T-helper 1 cell treated with Interleukin-12 subunit alpha and Interleukin-12 subunit beta and Interleukin-4 antibody, amounts not matched to agents 30 ng/mL and 1 ng/mL, for 36 hours (primary cell): ENCODE measurements at regions not wholly inside any gene's neighbourhood (a gene's known extent, or its start where the extent isn't known, plus 50 kb on each side); places are given as distances from the start of the nearest gene placed in this dataset.

ENCODE experiments used
- intact Hi-C: fragments of 100-400 bp; cut with micrococcal nuclease; formaldehyde crosslinking; loops from one replicate; pipeline ENCODE4 v1.15.1; 2024

DNA sequence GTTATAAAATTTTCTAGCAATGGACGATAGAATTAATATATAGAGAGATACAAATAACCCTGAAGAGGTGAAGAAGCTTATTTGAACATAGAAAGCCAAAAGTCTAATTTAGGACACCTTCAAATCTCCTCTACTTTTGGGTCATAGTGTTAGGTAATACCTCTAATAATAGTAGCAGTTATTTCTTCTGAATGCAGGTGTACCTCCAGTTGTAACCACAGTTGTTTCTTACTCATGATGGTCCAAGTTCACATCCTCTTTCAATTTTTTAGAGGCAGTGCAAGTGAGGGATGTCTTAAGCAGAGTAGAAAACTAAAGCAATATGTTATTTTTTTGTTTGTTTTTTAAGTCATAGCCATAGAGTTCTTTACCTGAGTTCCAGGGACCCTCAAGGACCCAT is 429.5 kb downstream of the CCDC85A start:
- intact Hi-C loops, result no loop called here

DNA sequence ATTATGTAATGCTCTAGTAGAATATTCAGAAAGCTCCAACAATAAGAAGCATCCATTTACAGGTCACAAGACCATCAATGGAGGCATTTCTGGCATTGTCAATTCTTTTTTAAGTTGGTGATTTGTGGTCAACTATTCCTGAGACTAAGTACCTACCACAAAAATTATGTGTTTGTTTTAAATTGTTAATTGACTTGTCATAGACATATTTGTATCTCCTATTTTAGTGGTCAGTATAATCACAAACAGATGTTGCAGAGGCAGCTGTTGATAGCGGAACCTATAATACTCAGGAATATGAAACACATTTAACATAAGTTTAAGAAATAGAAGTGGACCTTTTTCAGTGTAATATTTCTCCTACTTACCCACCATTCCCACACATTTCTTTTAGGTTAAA is 430.1 kb downstream of the CCDC85A start:
- intact Hi-C loops, result no loop called here

DNA sequence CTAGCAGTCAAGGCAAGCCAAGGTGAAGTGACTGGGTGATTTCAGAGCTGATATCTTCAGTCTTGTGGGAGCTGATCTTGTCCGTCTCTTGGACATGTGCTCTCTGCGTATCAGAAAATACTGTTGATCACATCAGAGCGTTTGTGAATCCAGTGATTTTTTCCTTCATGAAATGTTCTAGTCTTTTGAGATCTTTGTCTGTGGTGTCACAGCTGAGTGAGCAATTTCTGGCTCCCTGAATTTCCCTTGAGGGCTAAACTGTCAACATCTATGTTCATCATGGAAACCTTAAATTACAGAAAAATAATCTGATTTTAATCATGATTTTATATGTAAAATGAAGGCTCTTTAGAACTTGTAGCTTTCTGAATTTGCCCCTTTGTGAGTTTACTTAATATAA is 432.0 kb downstream of the CCDC85A start:
- intact Hi-C loops, result no loop called here

DNA sequence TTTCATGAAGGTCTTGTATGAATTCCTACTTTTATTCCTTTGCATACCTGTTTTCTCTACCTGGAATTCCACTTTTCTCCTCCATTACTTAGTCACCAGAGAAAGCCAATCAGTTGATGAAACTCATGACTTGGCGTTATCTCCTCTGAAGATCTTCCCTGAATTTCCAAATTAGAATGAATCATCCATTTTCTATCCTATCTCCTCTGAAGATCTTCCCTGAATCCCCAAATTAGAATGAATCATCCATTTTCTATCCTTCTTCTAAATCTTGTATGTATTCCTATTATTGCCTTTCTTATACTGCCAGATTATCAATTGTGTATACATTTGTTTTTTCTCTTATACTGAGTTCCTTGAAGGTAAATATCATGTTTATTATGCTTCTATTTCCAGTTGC is 440.4 kb downstream of the CCDC85A start:
- intact Hi-C loops, result no loop called here

DNA sequence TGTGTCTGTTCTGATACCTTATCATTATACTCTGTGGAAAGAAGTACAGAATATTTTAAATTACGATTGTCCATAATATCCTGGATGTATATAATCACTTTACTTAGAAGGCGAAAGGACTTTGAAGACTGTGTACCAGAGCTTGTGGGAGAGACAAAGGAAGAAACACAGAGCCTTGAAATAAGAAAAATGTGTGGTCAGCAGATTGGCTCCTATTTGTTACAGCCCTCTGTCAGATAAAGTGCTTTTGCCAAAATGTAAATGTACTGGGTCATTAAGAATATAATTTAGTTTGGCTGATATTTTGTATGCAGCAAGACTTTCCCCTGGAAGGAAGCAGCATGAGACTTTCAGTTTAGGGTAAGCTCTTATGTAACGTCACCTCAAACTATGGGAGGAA is 443.1 kb downstream of the CCDC85A start:
- intact Hi-C loops, result no loop called here

DNA sequence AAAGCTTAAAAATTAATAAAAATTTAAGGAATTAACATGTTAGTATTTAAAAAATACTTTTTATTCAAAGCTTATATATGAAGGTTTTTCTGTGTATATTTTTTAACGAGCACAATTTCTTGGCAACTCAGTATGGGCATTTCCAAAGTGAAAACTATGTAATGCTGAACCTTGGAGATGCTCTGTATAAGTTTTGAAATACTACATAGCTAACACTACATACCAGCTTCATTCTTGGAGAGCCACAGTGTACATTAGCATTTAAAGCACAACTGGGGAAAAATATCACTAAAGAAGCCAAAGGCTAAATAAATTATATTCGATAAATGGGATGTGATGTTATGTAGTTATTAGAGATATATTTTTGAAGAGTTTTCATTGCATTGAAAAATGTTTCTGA is 446.5 kb downstream of the CCDC85A start:
- intact Hi-C loops, result no loop called here

DNA sequence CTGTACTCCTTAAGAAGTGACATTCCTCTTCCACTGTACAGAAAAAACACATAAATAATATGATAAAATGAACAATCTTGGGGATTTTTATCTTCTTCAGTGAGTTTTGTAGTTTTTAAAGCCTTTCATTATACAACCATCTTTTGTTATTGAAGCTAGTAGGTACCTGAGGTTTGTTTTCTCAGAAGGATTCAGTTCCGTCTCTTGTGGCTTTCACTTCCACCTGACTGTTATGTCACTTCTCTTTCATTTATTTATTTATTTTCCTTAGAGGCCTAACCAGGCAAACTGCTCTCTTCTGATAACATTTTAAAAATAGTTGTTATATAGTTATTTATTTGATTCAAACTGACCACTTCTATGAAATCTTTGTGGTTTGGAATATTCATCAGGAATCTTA is 464.2 kb downstream of the CCDC85A start:
- intact Hi-C loops, result no loop called here

DNA sequence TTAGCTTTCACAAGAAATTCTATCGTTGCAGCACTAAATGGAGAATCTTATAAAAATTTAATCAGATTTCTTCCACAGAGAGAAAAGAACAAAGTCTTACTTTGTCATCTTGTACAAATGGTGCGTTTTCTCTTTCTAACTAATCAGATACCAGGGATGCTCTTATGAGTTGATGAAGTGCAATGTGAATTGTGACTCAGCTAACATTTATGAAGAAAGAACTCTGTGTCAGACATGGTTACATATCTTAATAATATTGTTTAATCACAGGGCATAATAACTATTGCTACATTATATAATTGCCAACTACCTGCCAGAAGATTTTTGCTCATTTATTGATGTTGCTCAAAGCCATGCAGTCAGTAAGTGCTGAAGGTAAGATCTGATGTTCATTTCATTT is 465.0 kb downstream of the CCDC85A start:
- intact Hi-C loops, result no loop called here

DNA sequence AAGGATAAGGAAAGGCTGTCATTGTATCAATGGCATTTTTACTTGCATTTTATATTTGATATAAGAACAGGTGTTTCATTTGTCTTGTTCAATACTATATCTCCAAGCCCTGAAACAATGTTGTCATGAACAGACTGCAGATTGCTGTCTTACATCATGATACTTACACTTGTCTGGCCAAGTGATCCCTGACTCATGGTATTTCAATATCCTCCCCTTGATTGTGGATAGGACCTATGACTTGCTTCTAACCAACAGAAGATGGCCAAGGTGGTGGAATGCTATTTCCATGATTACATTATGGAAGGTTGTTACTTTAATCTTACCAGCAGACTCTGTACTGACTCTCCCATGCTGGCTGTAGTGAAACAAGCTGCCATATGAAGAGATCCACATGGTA is 471.1 kb downstream of the CCDC85A start:
- intact Hi-C loops, result no loop called here

DNA sequence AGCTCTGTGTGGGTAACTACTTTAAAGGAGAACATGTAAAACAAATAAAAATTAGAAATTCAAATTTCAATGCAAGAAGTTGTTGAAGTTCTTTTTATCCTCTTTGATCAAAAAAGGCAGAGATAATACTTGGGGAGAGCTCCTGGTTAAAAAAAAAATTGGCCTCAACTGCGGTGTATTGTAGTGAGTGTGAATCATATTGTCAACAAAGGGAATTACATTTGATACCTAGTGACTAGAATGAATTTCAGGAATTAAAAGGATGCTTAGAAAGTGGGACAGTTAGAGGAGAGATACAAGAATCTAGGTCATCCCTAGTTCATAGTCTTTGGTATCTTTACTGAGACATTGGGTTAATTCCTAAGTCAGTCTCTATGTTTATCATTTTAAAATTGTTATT is 473.0 kb downstream of the CCDC85A start:
- intact Hi-C loops, result no loop called here

DNA sequence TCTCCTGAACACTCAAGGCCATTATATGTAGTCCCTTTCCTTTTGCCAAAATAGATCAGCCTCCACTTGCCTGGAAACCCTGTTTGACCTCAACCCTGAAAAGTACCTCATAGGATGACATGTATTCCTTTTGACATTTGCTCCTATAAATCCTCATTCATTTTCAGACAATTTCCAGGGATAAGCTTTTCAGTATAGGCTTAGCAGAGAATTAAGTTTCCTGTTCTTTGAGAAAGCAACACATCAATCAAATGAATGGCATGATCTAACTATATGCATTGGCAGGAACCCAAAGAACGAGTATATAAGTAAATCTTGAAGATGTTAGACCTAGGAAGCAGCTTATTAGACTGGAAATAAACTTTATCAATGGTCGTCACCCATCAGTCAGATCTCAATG is 483.0 kb downstream of the CCDC85A start:
- intact Hi-C loops, result no loop called here

DNA sequence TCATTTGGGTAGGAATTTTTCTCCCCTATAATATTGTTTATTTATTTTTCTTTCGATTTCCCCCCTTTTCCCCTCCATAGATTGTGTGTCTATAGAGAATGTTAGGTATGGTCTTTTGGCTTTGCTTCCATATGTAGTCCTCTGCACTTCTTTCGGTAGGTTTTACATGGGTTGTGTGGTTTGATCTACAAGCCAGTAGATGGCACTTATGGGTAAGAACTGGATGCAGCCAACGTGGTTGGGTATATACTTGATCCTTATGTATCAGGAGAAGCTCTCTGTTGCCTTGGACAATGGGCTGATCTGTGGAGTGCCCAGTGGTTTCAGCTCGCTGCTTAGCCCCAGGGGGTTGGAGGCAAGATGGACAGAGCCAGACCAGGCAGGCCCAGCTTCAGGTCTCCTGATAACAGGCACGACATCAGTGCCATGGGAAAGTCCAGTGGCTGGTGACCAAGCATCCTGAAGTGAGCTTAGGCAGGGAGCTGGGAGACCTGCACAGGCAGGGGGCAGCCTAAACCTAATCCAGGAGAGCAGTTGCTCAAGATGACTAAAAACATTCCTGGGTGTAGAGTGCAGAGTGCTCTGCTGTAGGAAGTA is 488.3 kb downstream of the CCDC85A start:
- intact Hi-C loops, result no loop called here

DNA sequence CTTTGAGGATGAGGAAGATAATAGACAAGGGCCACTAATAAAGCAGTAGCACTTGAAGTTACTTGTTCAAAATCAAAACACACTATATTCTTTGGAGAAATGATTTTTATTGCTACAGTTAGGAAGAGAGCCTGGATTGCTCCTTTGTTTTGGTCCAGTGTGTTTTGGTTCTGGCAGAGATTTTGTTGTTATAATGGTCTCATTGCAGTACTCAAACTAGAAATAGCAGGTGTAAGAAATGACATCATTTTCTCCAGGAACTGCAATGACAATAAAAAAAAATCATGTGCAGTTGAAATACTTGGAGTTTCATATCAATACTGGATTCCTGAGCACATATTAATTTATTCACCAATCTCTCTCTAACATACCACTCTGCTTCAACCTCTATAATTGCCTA is 490.3 kb downstream of the CCDC85A start:
- intact Hi-C loops, result no loop called here

DNA sequence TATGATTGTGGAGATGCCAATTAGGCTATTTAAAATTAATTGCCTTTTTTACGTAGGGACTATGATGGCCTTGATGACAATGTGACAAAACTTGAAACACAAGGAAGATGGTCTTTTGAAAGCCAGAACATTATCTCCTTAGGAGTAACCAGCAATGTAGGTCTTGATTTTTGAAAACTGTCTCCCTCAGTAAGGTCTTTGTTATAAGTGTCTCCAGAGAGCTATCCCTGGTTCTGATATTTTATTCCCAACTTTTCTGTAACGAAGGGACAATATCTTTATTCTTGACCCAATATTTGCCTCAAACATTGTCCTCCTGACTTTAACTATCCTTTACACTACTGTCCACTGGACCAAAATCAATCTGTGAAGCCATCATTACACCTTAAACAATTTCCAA is 493.2 kb downstream of the CCDC85A start:
- intact Hi-C loops, result no loop called here

DNA sequence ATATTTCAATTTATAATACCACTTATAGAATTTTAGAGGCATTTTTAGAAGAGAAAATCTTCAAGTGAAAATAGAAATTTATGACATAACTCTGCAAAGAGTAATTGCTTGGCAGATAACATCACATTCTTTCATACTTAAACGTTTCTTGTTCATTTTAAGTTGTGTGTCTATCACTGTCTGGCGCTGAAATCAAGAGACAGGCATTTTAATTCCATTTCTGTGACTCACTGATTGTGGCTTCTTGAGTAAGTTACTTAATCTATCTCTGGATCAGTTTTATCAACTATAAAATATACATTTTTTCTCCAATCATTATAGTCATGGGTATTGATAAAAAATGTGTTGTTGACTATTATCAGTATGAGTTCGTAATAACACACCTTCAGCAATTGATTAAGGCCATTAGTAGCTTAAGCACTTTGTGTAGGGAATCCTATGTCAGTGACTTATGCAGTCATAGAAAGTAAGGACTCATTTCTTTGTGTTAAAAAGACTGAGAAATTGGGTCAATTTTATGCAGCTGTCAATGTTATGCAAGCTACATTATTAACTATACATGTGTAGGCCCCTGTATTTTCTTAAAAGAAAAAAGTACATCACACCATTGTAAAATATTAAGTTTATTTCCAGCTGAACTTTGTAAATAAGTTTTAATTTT is 497.3 kb downstream of the CCDC85A start:
- intact Hi-C loops, result no loop called here

DNA sequence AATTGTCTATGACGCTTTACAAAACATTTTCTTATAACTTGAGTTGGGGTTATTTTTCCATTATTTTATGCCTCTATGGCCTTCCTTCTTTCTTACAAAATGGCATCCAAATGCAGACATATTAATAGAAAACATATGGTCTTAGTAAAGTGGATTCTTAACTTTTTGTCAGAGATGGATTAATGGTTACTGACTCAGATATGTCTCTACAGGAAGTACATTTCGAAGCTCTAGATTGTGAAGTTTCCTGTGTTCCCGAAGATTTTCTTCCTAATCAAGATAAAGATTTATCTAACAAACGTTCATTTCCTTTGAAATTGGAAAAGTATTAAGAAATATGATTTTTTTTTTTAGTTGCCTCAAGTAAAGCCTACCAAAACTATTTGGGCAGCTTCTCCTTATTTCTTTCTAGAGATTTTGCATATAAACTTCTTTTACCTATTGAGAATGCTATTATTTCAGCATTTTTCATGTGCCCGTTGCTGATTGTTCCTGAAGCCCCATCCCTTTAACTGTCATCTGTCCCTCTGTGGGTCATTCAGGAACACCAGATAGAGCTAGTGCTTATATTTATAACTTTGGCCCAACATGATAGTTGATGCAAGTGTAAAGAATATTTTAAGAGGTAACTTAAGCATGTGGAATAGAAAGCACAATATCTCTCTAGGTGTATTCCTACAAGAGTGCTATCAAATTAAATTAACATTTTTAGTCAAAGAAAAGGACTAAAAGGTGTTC is 498.0 kb downstream of the CCDC85A start:
- intact Hi-C loops, result no loop called here

DNA sequence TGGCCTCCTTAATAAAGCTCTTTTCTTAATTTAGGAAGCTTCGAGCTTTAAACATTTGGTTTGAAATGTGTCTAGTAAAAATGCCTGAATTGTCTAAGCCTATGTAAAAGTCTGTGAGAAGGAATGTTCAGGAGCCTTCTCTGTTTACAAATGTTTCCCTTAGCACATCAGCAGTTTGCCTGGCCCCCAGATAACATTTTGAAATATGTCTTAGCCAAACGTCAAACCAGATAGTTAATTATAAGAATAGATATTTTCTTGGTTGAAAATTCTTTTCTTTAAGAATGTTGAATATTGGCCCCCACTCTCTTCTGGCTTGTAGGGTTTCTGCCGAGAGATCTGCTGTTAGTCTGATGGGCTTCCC is 498.6 kb downstream of the CCDC85A start:
- intact Hi-C loops, result no loop called here

DNA sequence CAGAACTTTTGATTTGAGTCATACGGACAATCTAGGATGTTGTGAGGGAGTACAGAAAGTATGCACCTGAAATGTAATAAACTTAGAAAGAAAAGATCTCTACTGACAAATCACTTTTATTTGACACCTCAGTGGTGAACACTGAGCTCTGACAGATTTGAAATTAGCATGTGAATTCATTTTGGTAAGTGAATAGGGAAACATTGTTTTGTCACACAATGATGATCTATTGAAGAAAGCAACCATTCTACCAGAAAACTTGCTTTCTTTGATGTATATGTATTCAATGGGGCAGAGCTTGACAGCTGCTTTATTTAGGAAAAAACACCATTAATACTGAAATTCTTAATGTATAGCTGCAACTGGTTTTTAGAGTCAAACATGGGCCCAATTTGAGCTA is 500.5 kb downstream of the CCDC85A start:
- intact Hi-C loops, result no loop called here

DNA sequence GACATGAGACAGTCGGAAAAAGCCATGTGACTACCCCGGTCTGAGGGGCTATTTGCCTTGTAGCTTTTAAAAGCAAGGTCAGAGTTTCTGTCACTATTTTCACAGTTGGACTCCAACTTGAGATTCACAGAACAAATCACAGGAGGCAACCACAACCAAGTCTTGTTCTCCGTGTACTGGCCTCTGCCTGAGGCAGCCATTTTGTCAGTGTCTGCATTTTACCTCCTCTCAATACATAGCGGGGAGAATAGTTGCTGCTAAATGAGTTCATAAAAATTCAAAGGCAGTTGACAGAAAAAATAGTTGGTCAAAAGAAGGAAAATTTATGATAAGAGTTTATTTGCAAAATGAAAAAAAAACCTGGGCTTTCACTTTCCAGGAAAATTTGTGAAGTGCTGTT is 501.4 kb downstream of the CCDC85A start:
- intact Hi-C loops, result no loop called here

DNA sequence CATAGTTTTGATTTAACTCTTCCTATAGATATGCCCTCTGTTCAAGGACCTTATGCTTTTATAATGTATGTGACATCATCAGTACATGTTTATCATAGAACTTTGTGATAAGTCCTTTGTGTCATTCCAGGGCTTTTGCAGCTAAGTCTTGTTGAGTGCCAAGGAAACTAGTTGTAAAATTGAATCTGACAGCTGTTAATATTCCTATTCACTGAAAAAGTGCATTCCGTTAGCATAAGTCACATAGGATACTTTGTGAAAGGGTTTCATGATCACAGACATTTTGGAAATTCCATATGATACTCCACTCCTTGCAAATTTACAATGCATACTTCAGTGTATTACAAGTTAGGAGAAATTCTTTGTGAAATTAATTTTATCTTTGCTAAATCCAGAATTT is 503.4 kb downstream of the CCDC85A start:
- intact Hi-C loops, result no loop called here

DNA sequence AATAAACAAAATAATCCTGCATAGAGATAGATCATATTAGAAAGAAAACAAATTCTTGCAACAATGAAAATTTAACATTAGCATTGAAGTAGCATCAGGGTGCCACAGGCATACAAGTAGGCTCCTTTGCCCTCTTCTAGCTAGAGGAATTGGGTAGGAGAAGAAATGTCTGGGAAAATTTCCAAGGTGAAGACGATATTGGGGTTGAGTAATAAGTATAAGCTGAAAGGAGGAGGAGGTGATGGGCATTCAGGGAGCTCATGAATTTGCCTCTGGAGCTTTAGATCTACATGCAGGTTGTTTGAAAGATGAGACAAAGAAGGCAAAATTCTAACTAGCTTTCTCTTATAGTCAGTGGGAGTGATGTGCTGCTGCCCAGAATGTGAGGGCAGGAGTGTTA is 504.9 kb downstream of the CCDC85A start:
- intact Hi-C loops, result no loop called here

DNA sequence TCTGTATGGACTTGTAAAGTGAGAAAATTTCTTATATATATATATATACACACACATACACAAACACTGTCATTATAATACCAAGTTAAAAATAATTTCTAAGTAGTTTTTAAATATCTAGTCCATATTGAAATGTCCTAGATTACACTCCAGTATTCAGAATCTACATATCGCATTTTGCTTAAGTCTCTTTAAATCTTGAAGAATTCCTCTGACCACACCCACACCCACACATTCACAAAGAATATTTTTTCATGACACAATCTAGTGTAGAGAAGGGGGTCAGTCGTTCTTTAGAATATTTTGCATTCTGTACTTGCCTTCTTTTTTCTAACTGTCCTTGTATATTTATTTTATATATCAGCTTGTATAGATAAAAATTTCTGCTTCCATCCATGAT is 509.7 kb downstream of the CCDC85A start:
- intact Hi-C loops, result no loop called here

DNA sequence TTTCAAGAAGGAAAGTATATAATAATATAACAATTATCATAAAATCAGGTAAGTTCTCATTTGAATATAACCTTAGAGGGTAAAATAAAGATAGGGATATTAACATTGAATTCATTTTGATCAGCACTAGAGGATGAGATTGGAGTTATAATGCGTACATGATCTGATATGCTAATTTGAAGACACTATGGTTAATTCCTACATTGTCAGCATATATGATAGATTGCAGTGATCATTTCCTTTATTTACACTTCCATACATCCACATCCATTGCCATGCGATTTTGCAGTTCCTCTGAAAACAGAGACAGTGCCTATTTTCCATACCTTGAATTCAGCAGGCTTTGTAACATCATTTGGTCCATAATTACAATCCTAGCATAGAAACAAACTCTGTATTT is 519.2 kb downstream of the CCDC85A start:
- intact Hi-C loops, result no loop called here
